B cell (primary cell): ENCODE measurements at regions not wholly inside any gene's neighbourhood (a gene's known extent, or its start where the extent isn't known, plus 50 kb on each side); places are given as distances from the start of the nearest gene placed in this dataset.

Source experiments
- ATAC-seq: fragments of 200-7000 bp; cut with Tn5 transposase; one replicate; pipeline ENCODE4 v1.10.0; 2021; ENCODE audit warnings: low read depth, mild to moderate bottlenecking, moderate number of reproducible peaks, moderate library complexity
- CTCF ChIA-PET: fragments of 350-600 bp; sonication (Branson Sonifier 250); formaldehyde crosslinking; loops from one replicate; lab custom pipeline; 2021; ENCODE audit warnings: antibody characterized with exemption, inconsistent platforms; lab: Charles Lee
- POLR2A ChIA-PET: fragments of 350-600 bp; sonication (Branson Sonifier 250); formaldehyde crosslinking; loops from one replicate; lab custom pipeline; 2021; ENCODE audit warnings: antibody characterized with exemption; lab: Charles Lee
- DNase-seq: peaks from one replicate; pipeline ENCODE4 v3.0.0; 2013
- H2AFZ ChIP-seq: 2 replicates; pipeline ENCODE4 v1.6.1; 2012; ENCODE audit warnings: mild to moderate bottlenecking, low read depth, low read length; ENCODE audit not compliant: insufficient read depth, poor library complexity, severe bottlenecking
- H3K27ac ChIP-seq, 2 donors: 1 replicate in 1 of 2; 2 replicates in 1 of 2; pipeline ENCODE4 v1.5.1; 2012 to 2013; ENCODE audit warnings: low read length in 2 of 2, mild to moderate bottlenecking in 2 of 2, moderate library complexity in 1 of 2
- H3K27me3 ChIP-seq, 4 experiments: fragments of 200-600 bp in 1 of 4; sonication (generic) in 1 of 4; replicated peaks in 1 of 4; 1 replicate in 2 of 4; 2 replicates in 2 of 4; pipeline versions ENCODE4 v1.6.1 to v1.7.0; 2013 to 2016; ENCODE audit warnings: low read length in 3 of 4, mild to moderate bottlenecking in 2 of 4, mixed read lengths in 1 of 4, moderate library complexity in 1 of 4; ENCODE audit not compliant: insufficient read depth in 4 of 4, control insufficient read depth in 3 of 4; ENCODE audit errors: control extremely low read depth in 1 of 4
- H3K36me3 ChIP-seq, 2 experiments: replicated peaks in 1 of 2; 1 replicate in 1 of 2; 2 replicates in 1 of 2; pipeline versions ENCODE4 v1.6.1 to v1.7.1; 2013; ENCODE audit warnings: low read length in 1 of 2; ENCODE audit not compliant: insufficient read depth in 2 of 2, control insufficient read depth in 1 of 2; ENCODE audit errors: control extremely low read depth in 1 of 2, extremely low read depth in 1 of 2
- H3K4me1 ChIP-seq, 2 donors: fragments of 200-600 bp in 1 of 2; sonication (generic) in 1 of 2; 1 replicate in 1 of 2; 2 replicates in 1 of 2; pipeline versions ENCODE4 v1.5.1 to v1.6.1; 2013 to 2017; ENCODE audit warnings: low read length in 2 of 2; ENCODE audit not compliant: control insufficient read depth in 2 of 2, insufficient read depth in 2 of 2
- H3K4me2 ChIP-seq: replicated peaks from 2 replicates; pipeline ENCODE3; 2012; ENCODE audit warnings: mild to moderate bottlenecking, low read depth, low read length; ENCODE audit not compliant: poor library complexity, severe bottlenecking
- H3K4me3 ChIP-seq, 5 experiments: fragments of 200-600 bp in 1 of 5; sonication (generic) in 1 of 5; 1 replicate in 3 of 5; 2 replicates in 2 of 5; pipeline versions ENCODE4 v1.5.1 to v1.7.0; 2011 to 2016; ENCODE audit warnings: low read length in 4 of 5, mild to moderate bottlenecking in 4 of 5, low read depth in 2 of 5, control low read depth in 1 of 5, moderate library complexity in 1 of 5; ENCODE audit not compliant: insufficient read depth in 1 of 5; ENCODE audit errors: control extremely low read depth in 1 of 5, extremely low read depth in 1 of 5
- H3K79me2 ChIP-seq: fragments of 200-600 bp; sonication (generic); one replicate; pipeline ENCODE4 v1.6.0; 2016; ENCODE audit warnings: low read length; ENCODE audit not compliant: control insufficient read depth, insufficient read depth
- H3K9ac ChIP-seq: fragments of 200-600 bp; sonication (generic); 2 replicates; pipeline ENCODE4 v1.6.1; 2017; ENCODE audit warnings: mild to moderate bottlenecking, low read length, moderate library complexity
- H3K9me3 ChIP-seq, 3 donors: one replicate each; pipeline versions ENCODE4 v1.6.1 to v1.7.1; 2013; ENCODE audit warnings: low read length in 2 of 3; ENCODE audit not compliant: control insufficient read depth in 2 of 3, insufficient read depth in 1 of 3; ENCODE audit errors: control extremely low read depth in 1 of 3
- H4K20me1 ChIP-seq: 2 replicates; pipeline ENCODE4 v1.6.0; 2012; ENCODE audit warnings: mild to moderate bottlenecking, low read length; ENCODE audit not compliant: insufficient read depth, control insufficient read depth, poor library complexity, severe bottlenecking
- H3K27ac Mint-ChIP-seq: one replicate; pipeline ENCODE4 v1.8.0; 2021; ENCODE audit warnings: mixed read lengths
- H3K27me3 Mint-ChIP-seq: one replicate; pipeline ENCODE4 v1.8.0; 2021; ENCODE audit warnings: mixed read lengths
- H3K4me1 Mint-ChIP-seq: one replicate; pipeline ENCODE4 v1.8.0; 2021; ENCODE audit warnings: mixed read lengths
- H3K4me3 Mint-ChIP-seq: one replicate; pipeline ENCODE4 v1.8.0; 2021; ENCODE audit warnings: mixed read lengths
- H3K9me3 Mint-ChIP-seq: one replicate; pipeline ENCODE4 v1.8.0; 2022; ENCODE audit warnings: mixed read lengths; ENCODE audit not compliant: insufficient read depth
- CTCF ChIP-seq: fragments of 200-600 bp; IDR thresholded peaks from one replicate; pipeline ENCODE4 v1.8.0; 2022; ENCODE audit warnings: antibody characterized with exemption, mild to moderate bottlenecking
- EZH2 ChIP-seq: IDR thresholded peaks from 2 replicates; pipeline ENCODE4 v1.6.1; 2012; ENCODE audit warnings: borderline replicate concordance, low read depth, mild to moderate bottlenecking, moderate library complexity, low read length; ENCODE audit not compliant: insufficient read depth, poor library complexity, severe bottlenecking
- WGBS: methylation state at CpG from one replicate; pipeline ENCODE4 v1.1.5; 2013; ENCODE audit warnings: missing lambda C conversion rate; ENCODE audit not compliant: insufficient coverage; 5-methylcytosine and 5-hydroxymethylcytosine counted together
- intact Hi-C: fragments of 100-400 bp; cut with micrococcal nuclease; formaldehyde crosslinking; loops from one replicate; pipeline ENCODE4 v1.10.0; 2022

- ChIA-PET POLR2A (no interaction called here), CTCF (no interaction called here)
Observed at GRCh38 chr2:42909966-42910365, 117.6 kb upstream of the HAAO start.

More at GRCh38 chr2:42909966-42910365, 117.6 kb upstream of the HAAO start:
- H3K9me3 ChIP-seq = peaks cover 0 to 5% (median 0%) of the 10 kb centered on the region in 3 donors
- peaks cover 4% of the 10 kb centered on the region for H3K4me1 Mint-ChIP-seq
- DNase-seq = no peak
- H3K9me3 Mint-ChIP-seq = no peaks in the 10 kb centered on the region
- no peaks in the 10 kb centered on the region for H4K20me1 ChIP-seq
- no peak overlapping the region for H3K4me3 ChIP-seq
- TF ChIP-seq EZH2 (no peak), CTCF (no peak)
- peaks cover 3 to 6% of the 10 kb centered on the region in 2 donors for H3K4me1 ChIP-seq
- peaks cover 0 to 32% (median 6%) of the 10 kb centered on the region in 4 experiments for H3K27me3 ChIP-seq
- H2AFZ ChIP-seq = no peak overlapping the region
- H3K36me3 ChIP-seq = no peaks in the 10 kb centered on the region
- no peak overlapping the region for H3K4me2 ChIP-seq
- 95% methylated on average over 6 of the region's 7 CpGs for WGBS
- no peak overlapping the region for H3K4me3 Mint-ChIP-seq
- no peak for ATAC-seq
- no peak overlapping the region for H3K9ac ChIP-seq
- no peak overlapping the region for H3K27ac ChIP-seq
- intact Hi-C loops = no loop called here
- H3K27me3 Mint-ChIP-seq = peaks cover 20% of the 10 kb centered on the region
- H3K27ac Mint-ChIP-seq = no peak overlapping the region
- no peaks in the 10 kb centered on the region for H3K79me2 ChIP-seq
